Pons (tissue), 1 donor: ENCODE measurements at regions not wholly inside any gene's neighbourhood (a gene's known extent, or its start where the extent isn't known, plus 50 kb on each side); places are given as distances from the start of the nearest gene placed in this dataset.
A peak's percentile ranks its signal among the peaks of the same experiment; 100 is the strongest.

ENCODE experiments used
- DNase-seq: peaks from one replicate; pipeline ENCODE4 v3.0.0-alpha.2; 2016; ENCODE audit warnings: low spot score

DNA sequence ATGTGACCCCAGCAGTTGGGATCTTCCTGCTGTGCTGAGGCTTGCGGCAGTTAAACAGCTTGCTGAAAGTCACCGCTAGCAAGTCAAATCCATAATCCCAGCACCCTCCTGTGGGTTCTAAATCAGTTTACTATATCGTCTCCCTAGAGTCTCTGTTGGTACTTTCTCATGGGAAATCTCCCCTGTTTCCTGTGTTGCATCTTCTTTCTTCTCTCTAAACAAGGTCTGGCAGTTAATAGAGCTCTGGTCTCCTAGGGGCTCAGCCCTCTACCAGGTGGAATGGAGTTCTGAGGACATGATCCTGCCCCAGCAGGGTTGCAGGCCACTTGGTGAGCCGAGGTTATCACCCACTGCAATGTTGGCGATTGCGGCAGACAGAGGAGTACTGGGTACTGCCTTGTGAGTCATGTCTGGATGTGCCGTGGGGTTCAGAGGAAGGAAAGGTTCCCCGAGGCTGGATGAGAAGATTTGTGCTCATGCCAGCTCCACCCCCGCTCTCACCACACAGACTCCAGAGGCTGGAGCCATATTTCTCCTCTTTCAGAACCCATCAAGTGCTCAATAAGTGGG is 59.4 kb upstream of the SIX2 start:
- no peak for DNase-seq

DNA sequence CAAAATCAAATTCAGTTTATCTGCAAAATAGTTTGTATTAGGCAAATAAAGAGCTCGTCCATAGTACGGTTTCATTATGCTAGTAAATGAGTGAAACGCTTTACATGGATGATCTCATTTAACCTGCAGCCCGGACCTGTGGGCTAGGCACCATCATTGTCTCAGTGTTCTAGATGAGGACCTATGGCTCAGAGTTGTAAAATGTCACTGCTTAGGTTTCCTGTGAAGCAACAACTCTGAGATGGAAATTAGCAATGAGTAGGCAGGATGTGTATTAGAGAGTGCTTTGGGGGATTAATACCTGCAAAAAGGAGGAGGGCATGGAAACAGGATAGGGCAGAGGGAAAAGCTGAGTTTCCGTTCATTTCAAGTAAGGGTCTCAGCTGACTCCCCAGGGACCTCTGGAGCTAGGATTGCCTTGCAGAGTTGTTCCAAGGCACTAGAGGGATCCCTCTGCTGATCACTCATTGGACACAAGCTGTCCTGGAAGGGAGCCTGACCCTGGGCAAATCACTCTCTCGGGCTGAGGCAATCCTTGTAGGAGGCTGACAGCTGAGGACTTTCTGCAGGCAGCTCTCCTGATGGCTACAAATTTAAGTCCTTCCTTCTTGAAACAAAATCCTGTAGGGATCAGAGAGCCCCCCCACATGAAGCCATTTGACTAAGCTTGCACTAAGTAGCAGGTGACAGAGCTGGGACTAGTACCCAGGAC is 58.8 kb upstream of the SIX2 start:
- peak; percentile 2 for DNase-seq
